ENCODE measurements at regions not wholly inside any gene's neighbourhood (a gene's known extent, or its start where the extent isn't known, plus 50 kb on each side); places are given as distances from the start of the nearest gene placed in this dataset.

GRCh38 chr9:129411501-129412175 lies 209.3 kb downstream of the C9orf50 start:
- no peak for DNase-seq

- DNase-seq, result no peak
These were observed 210.7 kb downstream of the C9orf50 start for GRCh38 chr9:129410226-129410625.

- DNase-seq, result no peak
These were observed 212.2 kb downstream of the C9orf50 start for GRCh38 chr9:129408535-129409215.

- no peak for DNase-seq
These were observed 212.9 kb downstream of the C9orf50 start for GRCh38 chr9:129407905-129408452.

GRCh38 chr9:129406278-129407225 lies 214.3 kb downstream of the C9orf50 start:
- DNase-seq, result no peak

GRCh38 chr9:129405827-129406213 lies 215.1 kb downstream of the C9orf50 start:
- DNase-seq, result no peak

- no peak for DNase-seq
These were observed 215.6 kb downstream of the C9orf50 start for GRCh38 chr9:129405089-129405826.

- DNase-seq, result no peak
These were observed 216.3 kb downstream of the C9orf50 start for GRCh38 chr9:129404621-129405020.

- DNase-seq, result no peak
These were observed 216.9 kb downstream of the C9orf50 start for GRCh38 chr9:129403779-129404620.

- no peak for DNase-seq
These were observed 217.7 kb downstream of the C9orf50 start for GRCh38 chr9:129402931-129403778.

GRCh38 chr9:129402371-129402739 lies 218.5 kb downstream of the C9orf50 start:
- DNase-seq, result no peak

GRCh38 chr9:129401623-129402370 lies 219.1 kb downstream of the C9orf50 start:
- no peak for DNase-seq

GRCh38 chr9:129400971-129401622 lies 219.8 kb downstream of the C9orf50 start:
- DNase-seq, result no peak

GRCh38 chr9:129400001-129400970 lies 220.6 kb downstream of the C9orf50 start:
- no peak for DNase-seq

GRCh38 chr9:129399634-129399990 lies 221.3 kb downstream of the C9orf50 start:
- DNase-seq, result no peak

- DNase-seq, result no peak
These were observed 221.0 kb upstream of the IER5L start for GRCh38 chr9:129398961-129399633.

All from stimulated activated CD4-positive, alpha-beta T cell treated with anti-CD3 and anti-CD28 coated beads, Interleukin-12 subunit alpha, Interleukin-12 subunit beta, amount 100 ng/mL, for 4 hours (primary cell).